ENCODE measurements at regions not wholly inside any gene's neighbourhood (a gene's known extent, or its start where the extent isn't known, plus 50 kb on each side); places are given as distances from the start of the nearest gene placed in this dataset.

DNA sequence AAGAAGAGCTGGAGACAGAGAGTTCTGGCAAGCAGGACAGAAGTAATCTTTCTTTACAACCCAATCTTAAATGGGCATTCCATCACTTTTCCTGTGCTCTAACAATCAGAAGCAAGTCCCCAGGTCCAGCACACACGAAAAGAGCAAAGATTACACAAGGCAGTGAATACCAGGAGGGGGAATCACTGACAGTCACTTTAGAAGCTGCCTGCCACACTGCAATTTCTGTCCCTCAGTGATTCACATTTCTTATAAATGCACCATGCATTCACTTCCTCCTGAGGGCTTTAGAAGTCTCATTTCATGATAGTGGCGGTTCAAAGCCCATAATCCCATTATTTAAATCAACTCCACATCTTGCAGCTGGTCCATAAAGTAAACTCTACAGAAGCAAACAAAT is 362.5 kb downstream of the POM121L12 start:
- TF ChIP-seq, protein P1, sequence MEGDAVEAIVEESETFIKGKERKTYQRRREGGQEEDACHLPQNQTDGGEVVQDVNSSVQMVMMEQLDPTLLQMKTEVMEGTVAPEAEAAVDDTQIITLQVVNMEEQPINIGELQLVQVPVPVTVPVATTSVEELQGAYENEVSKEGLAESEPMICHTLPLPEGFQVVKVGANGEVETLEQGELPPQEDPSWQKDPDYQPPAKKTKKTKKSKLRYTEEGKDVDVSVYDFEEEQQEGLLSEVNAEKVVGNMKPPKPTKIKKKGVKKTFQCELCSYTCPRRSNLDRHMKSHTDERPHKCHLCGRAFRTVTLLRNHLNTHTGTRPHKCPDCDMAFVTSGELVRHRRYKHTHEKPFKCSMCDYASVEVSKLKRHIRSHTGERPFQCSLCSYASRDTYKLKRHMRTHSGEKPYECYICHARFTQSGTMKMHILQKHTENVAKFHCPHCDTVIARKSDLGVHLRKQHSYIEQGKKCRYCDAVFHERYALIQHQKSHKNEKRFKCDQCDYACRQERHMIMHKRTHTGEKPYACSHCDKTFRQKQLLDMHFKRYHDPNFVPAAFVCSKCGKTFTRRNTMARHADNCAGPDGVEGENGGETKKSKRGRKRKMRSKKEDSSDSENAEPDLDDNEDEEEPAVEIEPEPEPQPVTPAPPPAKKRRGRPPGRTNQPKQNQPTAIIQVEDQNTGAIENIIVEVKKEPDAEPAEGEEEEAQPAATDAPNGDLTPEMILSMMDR (CRISPR knock-in tag; IDR thresholded peaks at IDR 0.05), result no peak
- TF ChIP-seq, protein P2, sequence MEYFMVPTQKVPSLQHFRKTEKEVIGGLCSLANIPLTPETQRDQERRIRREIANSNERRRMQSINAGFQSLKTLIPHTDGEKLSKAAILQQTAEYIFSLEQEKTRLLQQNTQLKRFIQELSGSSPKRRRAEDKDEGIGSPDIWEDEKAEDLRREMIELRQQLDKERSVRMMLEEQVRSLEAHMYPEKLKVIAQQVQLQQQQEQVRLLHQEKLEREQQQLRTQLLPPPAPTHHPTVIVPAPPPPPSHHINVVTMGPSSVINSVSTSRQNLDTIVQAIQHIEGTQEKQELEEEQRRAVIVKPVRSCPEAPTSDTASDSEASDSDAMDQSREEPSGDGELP (IDR thresholded peaks at IDR 0.05; ENCODE audit: borderline replicate concordance, low read depth), result no peak
- TF ChIP-seq, protein P3, sequence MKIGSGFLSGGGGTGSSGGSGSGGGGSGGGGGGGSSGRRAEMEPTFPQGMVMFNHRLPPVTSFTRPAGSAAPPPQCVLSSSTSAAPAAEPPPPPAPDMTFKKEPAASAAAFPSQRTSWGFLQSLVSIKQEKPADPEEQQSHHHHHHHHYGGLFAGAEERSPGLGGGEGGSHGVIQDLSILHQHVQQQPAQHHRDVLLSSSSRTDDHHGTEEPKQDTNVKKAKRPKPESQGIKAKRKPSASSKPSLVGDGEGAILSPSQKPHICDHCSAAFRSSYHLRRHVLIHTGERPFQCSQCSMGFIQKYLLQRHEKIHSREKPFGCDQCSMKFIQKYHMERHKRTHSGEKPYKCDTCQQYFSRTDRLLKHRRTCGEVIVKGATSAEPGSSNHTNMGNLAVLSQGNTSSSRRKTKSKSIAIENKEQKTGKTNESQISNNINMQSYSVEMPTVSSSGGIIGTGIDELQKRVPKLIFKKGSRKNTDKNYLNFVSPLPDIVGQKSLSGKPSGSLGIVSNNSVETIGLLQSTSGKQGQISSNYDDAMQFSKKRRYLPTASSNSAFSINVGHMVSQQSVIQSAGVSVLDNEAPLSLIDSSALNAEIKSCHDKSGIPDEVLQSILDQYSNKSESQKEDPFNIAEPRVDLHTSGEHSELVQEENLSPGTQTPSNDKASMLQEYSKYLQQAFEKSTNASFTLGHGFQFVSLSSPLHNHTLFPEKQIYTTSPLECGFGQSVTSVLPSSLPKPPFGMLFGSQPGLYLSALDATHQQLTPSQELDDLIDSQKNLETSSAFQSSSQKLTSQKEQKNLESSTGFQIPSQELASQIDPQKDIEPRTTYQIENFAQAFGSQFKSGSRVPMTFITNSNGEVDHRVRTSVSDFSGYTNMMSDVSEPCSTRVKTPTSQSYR (CRISPR knock-in tag; IDR thresholded peaks at IDR 0.05; ENCODE audit: borderline replicate concordance), result no peak
- TF ChIP-seq SRSF9 (IDR thresholded peaks at IDR 0.05; ENCODE audit: borderline replicate concordance, insufficient read depth, low read depth, low read length, poor library complexity, severe bottlenecking) (no peak), JUN (CRISPR knock-in tag; IDR thresholded peaks at IDR 0.05) (no peak), KMT2B (CRISPR knock-in tag; IDR thresholded peaks at IDR 0.05) (no peak)
- TF ChIP-seq, protein P4, sequence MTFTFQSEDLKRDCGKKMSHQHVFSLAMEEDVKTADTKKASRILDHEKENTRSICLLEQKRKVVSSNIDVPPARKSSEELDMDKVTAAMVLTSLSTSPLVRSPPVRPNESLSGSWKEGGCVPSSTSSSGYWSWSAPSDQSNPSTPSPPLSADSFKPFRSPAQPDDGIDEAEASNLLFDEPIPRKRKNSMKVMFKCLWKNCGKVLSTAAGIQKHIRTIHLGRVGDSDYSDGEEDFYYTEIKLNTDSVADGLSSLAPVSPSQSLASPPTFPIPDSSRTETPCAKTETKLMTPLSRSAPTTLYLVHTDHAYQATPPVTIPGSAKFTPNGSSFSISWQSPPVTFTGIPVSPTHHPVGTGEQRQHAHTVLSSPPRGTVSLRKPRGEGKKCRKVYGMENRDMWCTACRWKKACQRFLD (CRISPR knock-in tag; IDR thresholded peaks at IDR 0.05; ENCODE audit: borderline replicate concordance), result no peak

Data from HepG2 (cell line).